MCF 10A (cell line): ENCODE measurements at regions not wholly inside any gene's neighbourhood (a gene's known extent, or its start where the extent isn't known, plus 50 kb on each side); places are given as distances from the start of the nearest gene placed in this dataset.
"Not testable (repeated sequence)": the region's sequence is repeated elsewhere in the genome, so short reads cannot be mapped to it uniquely, and the experiment has no call there.

ENCODE experiments used
- BruUV-seq: library from RNA; stranded (reverse); fragments of 400-500 nt; replicated peaks from 2 replicates; lab custom pipeline; 2021; lab: Mats Ljungman, UMichigan
- CTCF ChIA-PET: fragments of 300-600 bp; sonication (Branson Sonifier 250); formaldehyde crosslinking; extraction: SDS; loops from one replicate; lab custom pipeline; 2021; ENCODE audit warnings: antibody characterized with exemption, inconsistent platforms; lab: Yijun Ruan, JAX
- POLR2A ChIA-PET: fragments of 300-600, 350-650 bp; sonication (Branson Sonifier 250); formaldehyde crosslinking; extraction: SDS; loops from one replicate; lab custom pipeline; 2020; ENCODE audit warnings: antibody characterized with exemption, inconsistent platforms; lab: Yijun Ruan, JAX
- DNase-seq: peaks from one replicate; pipeline ENCODE4 v3.0.0-alpha.2; 2018; ENCODE audit not compliant: unreplicated experiment
- H3K27ac Mint-ChIP-seq: one replicate; pipeline ENCODE4 v1.8.0; 2022; ENCODE audit warnings: mild to moderate bottlenecking, low read depth, mixed read lengths; ENCODE audit not compliant: unreplicated experiment
- H3K27me3 Mint-ChIP-seq: one replicate; pipeline ENCODE4 v1.8.0; 2022; ENCODE audit warnings: mixed read lengths; ENCODE audit not compliant: insufficient read depth, unreplicated experiment
- H3K36me3 Mint-ChIP-seq: one replicate; pipeline ENCODE4 v1.8.0; 2022; ENCODE audit warnings: mild to moderate bottlenecking, moderate library complexity, mixed read lengths; ENCODE audit not compliant: insufficient read depth, unreplicated experiment
- H3K4me1 Mint-ChIP-seq: one replicate; pipeline ENCODE4 v1.8.0; 2022; ENCODE audit warnings: mixed read lengths; ENCODE audit not compliant: insufficient read depth, unreplicated experiment
- H3K4me3 Mint-ChIP-seq: one replicate; pipeline ENCODE4 v1.8.0; 2022; ENCODE audit warnings: mild to moderate bottlenecking, moderate library complexity, mixed read lengths; ENCODE audit not compliant: unreplicated experiment
- H3K9me3 Mint-ChIP-seq: one replicate; pipeline ENCODE4 v1.8.0; 2022; ENCODE audit warnings: mixed read lengths; ENCODE audit not compliant: unreplicated experiment
- CTCF ChIP-seq: fragments of 200-600 bp; IDR thresholded peaks from one replicate; pipeline ENCODE4 v1.8.0; 2022; ENCODE audit warnings: antibody characterized with exemption, mild to moderate bottlenecking; ENCODE audit not compliant: unreplicated experiment
- intact Hi-C: fragments of 100-400 bp; cut with micrococcal nuclease; formaldehyde crosslinking; loops from 2 replicates; pipeline ENCODE4 v1.14.1; 2022

GRCh38 chr14:105882626-105883025 is 356.2 kb downstream of the TMEM121 start:
- H3K36me3 Mint-ChIP-seq = no peaks in the 10 kb centered on the region
- no peak overlapping the region for H3K27ac Mint-ChIP-seq
- ChIA-PET CTCF (no interaction called here), POLR2A (no interaction called here)
- H3K4me3 Mint-ChIP-seq = no peak overlapping the region
- no peaks in the 10 kb centered on the region for H3K4me1 Mint-ChIP-seq
- no peaks in the 10 kb centered on the region for H3K9me3 Mint-ChIP-seq
- H3K27me3 Mint-ChIP-seq = no peaks in the 10 kb centered on the region
- no TSS peak for BruUV-seq
- no peak for DNase-seq
- intact Hi-C loops = no loop called here
- no peak for TF ChIP-seq CTCF

- DNase-seq = no peak
- Mint-ChIP-seq H3K27ac (no peak overlapping the region), H3K27me3 (no peaks in the 10 kb centered on the region), H3K9me3 (no peaks in the 10 kb centered on the region), H3K36me3 (no peaks in the 10 kb centered on the region), H3K4me3 (no peak overlapping the region), H3K4me1 (no peaks in the 10 kb centered on the region)
- TF ChIP-seq CTCF = no peak
- POLR2A ChIA-PET = no interaction called here
- intact Hi-C loops = no loop called here
- CTCF ChIA-PET = no interaction called here
- no TSS peak for BruUV-seq
These were observed 357.0 kb downstream of the TMEM121 start for GRCh38 chr14:105883066-105884005.

- DNase-seq, H3K27ac Mint-ChIP-seq, H3K27me3 Mint-ChIP-seq, H3K4me3 Mint-ChIP-seq, H3K4me1 Mint-ChIP-seq, H3K36me3 Mint-ChIP-seq, H3K9me3 Mint-ChIP-seq, BruUV-seq, intact Hi-C loops, CTCF ChIA-PET, POLR2A ChIA-PET: not testable (repeated sequence)
These were observed 357.9 kb downstream of the TMEM121 start for GRCh38 chr14:105884192-105884807.

GRCh38 chr14:105884808-105885281 is 358.5 kb downstream of the TMEM121 start:
- Mint-ChIP-seq H3K9me3 (no peaks in the 10 kb centered on the region), H3K4me3 (no peak overlapping the region), H3K36me3 (peaks cover 6% of the 10 kb centered on the region), H3K27ac (no peak overlapping the region), H3K4me1 (no peaks in the 10 kb centered on the region), H3K27me3 (no peaks in the 10 kb centered on the region)
- intact Hi-C loops = no loop called here
- TF ChIP-seq CTCF = no peak
- no peak for DNase-seq
- no TSS peak for BruUV-seq
- POLR2A ChIA-PET = no interaction called here
- CTCF ChIA-PET = no interaction called here
